MM.1S (cell line): ENCODE measurements at regions not wholly inside any gene's neighbourhood (a gene's known extent, or its start where the extent isn't known, plus 50 kb on each side); places are given as distances from the start of the nearest gene placed in this dataset.

ENCODE experiments used
- DNase-seq: peaks from one replicate; pipeline ENCODE4 v3.0.0-alpha.2; 2015
- H2AFZ ChIP-seq: fragments of 300-600 bp; sonication (generic); 2 replicates; pipeline ENCODE4 v1.6.0; 2016; ENCODE audit warnings: antibody characterized with exemption, low read length
- H3F3A ChIP-seq: fragments of 300-600 bp; sonication (generic); 2 replicates; pipeline ENCODE4 v1.6.1; 2016; ENCODE audit warnings: mild to moderate bottlenecking, antibody characterized with exemption, low read length, moderate library complexity, mixed read lengths; ENCODE audit not compliant: insufficient read depth
- H3K27ac ChIP-seq: fragments of 300-600 bp; sonication (generic); 2 replicates; pipeline ENCODE4 v1.5.1; 2016; ENCODE audit warnings: mild to moderate bottlenecking, low read length
- H3K27me3 ChIP-seq: fragments of 300-600 bp; sonication (generic); replicated peaks from 2 replicates; pipeline ENCODE4 v1.6.0; 2016; ENCODE audit warnings: low read length; ENCODE audit not compliant: insufficient read depth
- H3K36me3 ChIP-seq: fragments of 300-600 bp; sonication (generic); replicated peaks from 2 replicates; pipeline ENCODE4 v1.6.1; 2016; ENCODE audit warnings: mild to moderate bottlenecking, low read length, mixed read lengths; ENCODE audit not compliant: insufficient read depth
- H3K4me1 ChIP-seq: fragments of 300-600 bp; sonication (generic); 2 replicates; pipeline ENCODE4 v1.6.1; 2016; ENCODE audit warnings: low read length, mixed read lengths
- H3K4me2 ChIP-seq: fragments of 300-600 bp; sonication (generic); 2 replicates; pipeline ENCODE4 v1.6.0; 2016; ENCODE audit warnings: low read depth, low read length
- H3K4me3 ChIP-seq: fragments of 300-600 bp; sonication (generic); 2 replicates; pipeline ENCODE4 v1.5.1; 2016; ENCODE audit warnings: low read length, mixed read lengths
- H3K79me2 ChIP-seq: fragments of 300-600 bp; sonication (generic); 2 replicates; pipeline ENCODE4 v1.6.1; 2016; ENCODE audit warnings: mixed run types, low read length, mixed read lengths
- H3K9ac ChIP-seq: fragments of 300-600 bp; sonication (generic); 2 replicates; pipeline ENCODE4 v1.6.1; 2016; ENCODE audit warnings: low read length, mixed read lengths
- H3K9me2 ChIP-seq: fragments of 300-600 bp; sonication (generic); replicated peaks from 2 replicates; pipeline ENCODE4 v1.6.1; 2016; ENCODE audit warnings: mild to moderate bottlenecking, low read length, mixed read lengths; ENCODE audit not compliant: insufficient read depth
- H3K9me3 ChIP-seq: fragments of 300-600 bp; sonication (generic); replicated peaks from 2 replicates; pipeline ENCODE4 v1.6.1; 2016; ENCODE audit warnings: mild to moderate bottlenecking, low read length, mixed read lengths; ENCODE audit not compliant: insufficient read depth
- H4K20me1 ChIP-seq: fragments of 300-600 bp; sonication (generic); 2 replicates; pipeline ENCODE4 v1.6.1; 2016; ENCODE audit warnings: mild to moderate bottlenecking, low read length, moderate library complexity, mixed read lengths; ENCODE audit not compliant: insufficient read depth
- EZH2 ChIP-seq: fragments of 300-600 bp; sonication (generic); optimal IDR thresholded peaks from 2 replicates; pipeline ENCODE3; 2017; ENCODE audit warnings: low read depth, mild to moderate bottlenecking, antibody characterized with exemption, low read length, mixed read lengths
- EZH2phosphoT487 ChIP-seq: fragments of 300-600 bp; sonication (generic); IDR thresholded peaks from 2 replicates; pipeline ENCODE4 v1.6.1; 2018; ENCODE audit warnings: antibody characterized with exemption, low read length
- TF ChIP-seq, protein P1 (sequence below): fragments of 300-600 bp; sonication (generic); IDR thresholded peaks from 2 replicates; pipeline ENCODE4 v1.5.1; 2016; ENCODE audit warnings: antibody characterized with exemption, low read length, mixed read lengths

DNA sequence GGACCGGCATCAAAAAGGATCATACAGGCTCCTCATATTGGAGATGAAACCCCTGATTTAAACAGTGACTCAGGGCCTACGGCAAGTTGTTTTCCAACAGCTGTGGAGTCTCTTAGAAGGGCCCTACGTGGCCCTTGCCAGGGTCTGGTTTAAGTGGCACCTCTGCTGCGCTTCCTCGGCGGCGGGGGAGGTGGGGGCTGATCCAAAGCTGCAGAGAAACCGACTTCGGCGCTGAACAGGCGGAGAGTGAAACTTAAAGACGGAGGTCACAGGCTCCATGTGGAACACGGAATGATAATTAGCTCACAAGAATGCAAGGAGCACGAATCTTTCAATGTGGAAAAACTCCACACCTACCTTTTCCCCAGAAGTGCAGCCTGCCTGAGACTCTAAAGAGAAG is 477.9 kb downstream of the TCERG1L start:
- Histone ChIP-seq H3K9me2 (no peaks in the 10 kb centered on the region), H3K9me3 (no peaks in the 10 kb centered on the region), H3K4me1 (no peaks in the 10 kb centered on the region), H3K36me3 (no peaks in the 10 kb centered on the region), H2AFZ (no peak overlapping the region), H3K4me2 (no peak overlapping the region), H3K27ac (no peak overlapping the region), H3K27me3 (no peaks in the 10 kb centered on the region), H3K9ac (no peak overlapping the region), H3K4me3 (no peak overlapping the region), H4K20me1 (no peaks in the 10 kb centered on the region), H3K79me2 (no peaks in the 10 kb centered on the region), H3F3A (no peaks in the 10 kb centered on the region)
- DNase-seq, result no peak
- TF ChIP-seq, protein P1, sequence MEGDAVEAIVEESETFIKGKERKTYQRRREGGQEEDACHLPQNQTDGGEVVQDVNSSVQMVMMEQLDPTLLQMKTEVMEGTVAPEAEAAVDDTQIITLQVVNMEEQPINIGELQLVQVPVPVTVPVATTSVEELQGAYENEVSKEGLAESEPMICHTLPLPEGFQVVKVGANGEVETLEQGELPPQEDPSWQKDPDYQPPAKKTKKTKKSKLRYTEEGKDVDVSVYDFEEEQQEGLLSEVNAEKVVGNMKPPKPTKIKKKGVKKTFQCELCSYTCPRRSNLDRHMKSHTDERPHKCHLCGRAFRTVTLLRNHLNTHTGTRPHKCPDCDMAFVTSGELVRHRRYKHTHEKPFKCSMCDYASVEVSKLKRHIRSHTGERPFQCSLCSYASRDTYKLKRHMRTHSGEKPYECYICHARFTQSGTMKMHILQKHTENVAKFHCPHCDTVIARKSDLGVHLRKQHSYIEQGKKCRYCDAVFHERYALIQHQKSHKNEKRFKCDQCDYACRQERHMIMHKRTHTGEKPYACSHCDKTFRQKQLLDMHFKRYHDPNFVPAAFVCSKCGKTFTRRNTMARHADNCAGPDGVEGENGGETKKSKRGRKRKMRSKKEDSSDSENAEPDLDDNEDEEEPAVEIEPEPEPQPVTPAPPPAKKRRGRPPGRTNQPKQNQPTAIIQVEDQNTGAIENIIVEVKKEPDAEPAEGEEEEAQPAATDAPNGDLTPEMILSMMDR, result no peak
- TF ChIP-seq EZH2, result no peak
- no peak for TF ChIP-seq EZH2phosphoT487

- H3K4me3 ChIP-seq, result no peak overlapping the region
- no peaks in the 10 kb centered on the region for H3K9me3 ChIP-seq
- H3K36me3 ChIP-seq, result no peaks in the 10 kb centered on the region
- no peak overlapping the region for H3K4me2 ChIP-seq
- H3K9ac ChIP-seq, result no peak overlapping the region
- no peaks in the 10 kb centered on the region for H3K9me2 ChIP-seq
- H3F3A ChIP-seq, result no peaks in the 10 kb centered on the region
- H3K27ac ChIP-seq, result no peak overlapping the region
- H3K79me2 ChIP-seq, result no peaks in the 10 kb centered on the region
- no peak overlapping the region for H2AFZ ChIP-seq
- TF ChIP-seq EZH2phosphoT487 (no peak), EZH2 (no peak)
- TF ChIP-seq, protein P1, result no peak
- H3K4me1 ChIP-seq, result no peaks in the 10 kb centered on the region
- no peaks in the 10 kb centered on the region for H4K20me1 ChIP-seq
- H3K27me3 ChIP-seq, result no peaks in the 10 kb centered on the region
- DNase-seq, result no peak
Measured at GRCh38 chr10:130834170-130834569, 477.4 kb downstream of the TCERG1L start.

DNA sequence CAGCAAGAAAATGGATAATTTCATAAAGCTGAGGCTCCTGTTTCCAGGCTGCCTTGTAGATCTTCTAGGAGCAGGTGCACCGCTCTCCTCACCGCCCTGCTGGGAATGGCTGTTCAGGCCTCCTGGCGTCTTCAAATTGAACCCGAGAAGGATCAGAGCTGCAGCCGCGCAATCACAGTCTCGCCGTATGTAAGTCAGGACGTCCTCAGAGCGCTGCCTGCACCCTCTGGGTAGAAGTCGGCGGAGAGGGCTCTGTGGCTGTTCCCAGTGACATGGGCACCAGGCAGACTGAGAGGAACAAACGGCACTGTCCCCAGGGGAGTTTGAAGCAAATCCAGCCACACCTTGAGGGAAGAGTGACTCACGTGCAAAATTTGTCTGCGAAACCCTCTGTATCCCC is 476.9 kb downstream of the TCERG1L start:
- TF ChIP-seq EZH2 (no peak), EZH2phosphoT487 (no peak)
- TF ChIP-seq, protein P1, result no peak

More for the DNA sequence above, 476.9 kb downstream of the TCERG1L start:
- H3K9me2 ChIP-seq, result no peaks in the 10 kb centered on the region
- no peaks in the 10 kb centered on the region for H4K20me1 ChIP-seq
- no peak overlapping the region for H3K4me3 ChIP-seq
- H3K4me1 ChIP-seq, result no peaks in the 10 kb centered on the region
- H2AFZ ChIP-seq, result no peak overlapping the region
- no peaks in the 10 kb centered on the region for H3K27me3 ChIP-seq
- no peak overlapping the region for H3K27ac ChIP-seq
- no peaks in the 10 kb centered on the region for H3K9me3 ChIP-seq
- DNase-seq, result no peak
- no peaks in the 10 kb centered on the region for H3K36me3 ChIP-seq
- no peaks in the 10 kb centered on the region for H3K79me2 ChIP-seq
- no peaks in the 10 kb centered on the region for H3F3A ChIP-seq
- no peak overlapping the region for H3K9ac ChIP-seq
- H3K4me2 ChIP-seq, result no peak overlapping the region
